ENCODE measurements at regions not wholly inside any gene's neighbourhood (a gene's known extent, or its start where the extent isn't known, plus 50 kb on each side); places are given as distances from the start of the nearest gene placed in this dataset.

DNA sequence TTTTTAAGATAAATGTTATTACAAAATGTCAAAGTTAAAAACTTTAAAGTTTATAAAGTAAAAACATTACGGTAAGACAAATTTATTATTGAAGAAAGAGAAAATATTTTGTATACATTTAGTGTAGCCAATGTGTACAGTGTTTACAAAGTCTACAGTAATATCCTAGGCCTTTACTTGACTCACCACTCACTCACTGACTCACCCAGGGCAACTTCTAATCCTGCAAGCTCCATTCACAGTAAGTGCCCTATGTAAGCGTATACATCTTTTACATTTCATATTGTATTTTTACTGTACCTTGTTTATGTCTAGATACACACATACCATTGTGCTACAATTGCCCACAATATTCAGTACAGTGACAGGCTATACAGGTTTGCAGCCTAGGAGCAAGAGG is 448.2 kb downstream of the KCTD12 start:
- Mint-ChIP-seq H3K9me3 (no peaks in the 10 kb centered on the region), H3K36me3 (ENCODE audit: low read depth) (no peaks in the 10 kb centered on the region), H3K27ac (no peak overlapping the region), H3K27me3 (ENCODE audit: low read depth) (no peaks in the 10 kb centered on the region), H3K4me1 (ENCODE audit: low read depth) (no peaks in the 10 kb centered on the region), H3K4me3 (no peak overlapping the region)
- no peak for DNase-seq (ENCODE audit: low spot score)

DNA sequence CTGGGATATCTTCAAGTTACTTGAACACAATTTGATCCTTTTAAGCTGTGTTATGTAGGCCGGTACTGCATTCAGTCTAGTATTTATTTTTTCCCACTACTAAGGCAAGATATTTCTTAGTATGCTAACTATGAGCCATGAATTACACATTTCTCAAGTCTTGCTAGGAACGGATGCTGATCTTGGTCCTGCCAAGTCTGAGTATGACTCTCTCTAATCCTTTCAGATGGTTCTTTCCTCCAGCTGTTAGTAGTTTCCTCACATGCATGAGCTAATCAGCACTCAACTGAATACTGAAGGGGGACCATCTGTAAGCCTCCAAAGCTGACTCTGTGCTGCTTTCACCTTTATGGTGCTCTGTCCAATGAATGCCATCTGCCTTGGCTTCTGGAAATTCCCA is 460.3 kb downstream of the KCTD12 start:
- Mint-ChIP-seq H3K27me3 (ENCODE audit: low read depth) (no peaks in the 10 kb centered on the region), H3K36me3 (ENCODE audit: low read depth) (no peaks in the 10 kb centered on the region), H3K4me3 (no peak overlapping the region), H3K9me3 (no peaks in the 10 kb centered on the region), H3K4me1 (ENCODE audit: low read depth) (no peaks in the 10 kb centered on the region), H3K27ac (no peak overlapping the region)
- DNase-seq (ENCODE audit: low spot score): no peak

DNA sequence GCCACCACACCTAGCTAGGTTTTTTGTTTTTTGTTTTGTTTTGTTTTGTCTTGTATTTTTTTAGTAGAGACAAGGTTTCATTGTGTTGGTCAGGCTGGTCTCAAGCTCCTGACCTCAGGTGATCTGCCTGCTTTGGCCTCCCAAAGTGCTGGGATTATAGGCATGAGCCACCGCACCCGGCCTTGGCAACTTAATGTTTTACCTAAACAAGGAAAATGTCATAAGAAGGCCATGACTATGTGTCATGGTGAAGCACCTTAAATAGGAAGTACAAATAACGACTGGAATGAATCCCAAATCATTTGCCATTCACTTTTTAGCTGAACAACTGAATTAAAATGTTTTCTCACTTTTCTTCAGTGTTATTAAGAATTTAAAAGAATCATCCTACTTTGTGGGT is 465.2 kb downstream of the KCTD12 start:
- Mint-ChIP-seq H3K4me3 (no peak overlapping the region), H3K4me1 (ENCODE audit: low read depth) (no peaks in the 10 kb centered on the region), H3K36me3 (ENCODE audit: low read depth) (no peaks in the 10 kb centered on the region), H3K27ac (no peak overlapping the region), H3K27me3 (ENCODE audit: low read depth) (no peaks in the 10 kb centered on the region), H3K9me3 (no peaks in the 10 kb centered on the region)
- DNase-seq (ENCODE audit: low spot score): no peak

DNA sequence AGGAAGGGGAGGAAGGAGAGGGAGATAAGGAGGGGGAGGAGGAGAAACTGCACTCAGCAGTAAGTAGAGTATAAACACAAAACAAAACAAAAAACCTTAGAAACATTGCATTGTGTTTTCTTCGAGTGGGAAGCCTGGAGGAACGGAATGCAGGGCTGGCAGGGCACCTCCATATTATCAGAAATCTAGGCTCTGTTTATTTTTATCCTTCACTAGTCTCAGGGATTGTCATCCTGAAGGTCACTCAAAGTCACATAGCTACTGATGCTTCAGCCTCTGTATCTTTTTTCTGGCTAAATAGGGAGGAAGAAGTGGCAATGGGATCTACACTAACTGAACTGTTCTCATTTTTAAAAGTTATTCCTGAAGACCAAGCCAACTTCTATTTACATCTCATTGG is 467.8 kb downstream of the KCTD12 start:
- no peaks in the 10 kb centered on the region for H3K36me3 Mint-ChIP-seq (ENCODE audit: low read depth)
- no peaks in the 10 kb centered on the region for H3K4me1 Mint-ChIP-seq (ENCODE audit: low read depth)

DNA sequence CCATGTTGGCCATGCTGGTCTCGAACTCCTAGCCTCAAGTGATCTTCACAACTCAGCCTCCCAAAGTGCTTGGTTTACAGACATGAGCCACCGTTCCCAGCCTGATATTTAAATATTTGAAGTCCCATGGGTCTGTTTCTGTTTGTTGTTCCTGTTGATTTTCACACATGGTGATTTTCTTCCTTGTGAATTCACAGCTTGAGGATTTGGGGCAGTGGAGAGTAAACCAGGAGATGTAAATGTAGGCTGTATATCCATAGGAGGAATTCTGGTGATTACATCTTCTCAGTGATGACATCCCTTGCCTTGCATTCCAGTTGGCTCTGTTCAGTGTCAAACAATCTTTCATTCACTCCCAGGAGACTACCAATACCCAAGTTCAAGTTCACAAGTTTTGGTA is 471.9 kb downstream of the KCTD12 start:
- Mint-ChIP-seq H3K27ac (no peak overlapping the region), H3K4me1 (ENCODE audit: low read depth) (peaks cover 2% of the 10 kb centered on the region), H3K9me3 (no peaks in the 10 kb centered on the region), H3K4me3 (no peak overlapping the region), H3K27me3 (ENCODE audit: low read depth) (no peaks in the 10 kb centered on the region), H3K36me3 (ENCODE audit: low read depth) (no peaks in the 10 kb centered on the region)
- no peak for DNase-seq (ENCODE audit: low spot score)

More for the DNA sequence above, 467.8 kb downstream of the KCTD12 start:
- DNase-seq (ENCODE audit: low spot score): no peak
- no peaks in the 10 kb centered on the region for H3K27me3 Mint-ChIP-seq (ENCODE audit: low read depth)
- no peaks in the 10 kb centered on the region for H3K9me3 Mint-ChIP-seq
- no peak overlapping the region for H3K4me3 Mint-ChIP-seq
- H3K27ac Mint-ChIP-seq: no peak overlapping the region

DNA sequence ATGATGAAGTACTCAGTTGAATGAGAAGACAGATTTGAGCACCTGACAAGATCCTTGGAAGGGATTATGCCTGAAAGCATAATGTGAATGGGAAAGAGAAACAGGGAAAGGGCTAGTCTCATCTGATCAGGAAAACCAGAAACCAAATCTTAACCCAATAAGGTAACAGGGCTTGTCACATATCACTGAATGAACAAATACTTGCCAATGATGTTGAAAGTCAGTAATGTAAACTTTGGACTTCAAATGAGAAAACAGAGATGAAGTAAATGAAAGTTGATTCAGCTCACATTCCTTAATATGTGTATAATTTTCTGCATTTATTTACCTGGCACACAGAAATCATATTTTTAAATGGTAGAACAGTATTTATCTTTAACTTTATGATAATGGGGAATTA is 480.0 kb downstream of the KCTD12 start:
- DNase-seq (ENCODE audit: low spot score): no peak
- H3K36me3 Mint-ChIP-seq (ENCODE audit: low read depth): no peaks in the 10 kb centered on the region
- H3K27ac Mint-ChIP-seq: no peak overlapping the region
- no peaks in the 10 kb centered on the region for H3K9me3 Mint-ChIP-seq
- H3K4me3 Mint-ChIP-seq: no peak overlapping the region
- H3K27me3 Mint-ChIP-seq (ENCODE audit: low read depth): peaks cover 2% of the 10 kb centered on the region
- peaks cover 2% of the 10 kb centered on the region for H3K4me1 Mint-ChIP-seq (ENCODE audit: low read depth)

DNA sequence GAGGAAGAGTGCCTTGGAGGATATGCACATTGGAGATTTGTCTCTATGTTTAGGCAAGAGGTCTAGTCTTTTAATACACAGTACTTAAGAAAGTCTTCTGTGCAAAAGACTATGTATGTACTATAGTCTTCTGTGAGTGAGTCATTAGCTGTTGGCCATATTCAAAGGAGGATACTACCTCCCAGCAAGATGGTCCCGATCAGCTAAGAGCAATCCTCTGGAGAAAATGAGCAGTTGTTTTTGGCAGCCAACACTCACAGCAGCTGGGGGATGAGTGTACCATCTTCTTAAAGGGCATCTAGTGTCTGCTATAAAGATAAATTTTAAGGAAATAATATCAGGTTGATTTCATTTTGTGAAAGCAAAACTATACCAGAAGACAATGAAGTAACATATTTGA is 487.8 kb downstream of the KCTD12 start:
- peaks cover 12% of the 10 kb centered on the region for H3K4me1 Mint-ChIP-seq (ENCODE audit: low read depth)
- no peaks in the 10 kb centered on the region for H3K36me3 Mint-ChIP-seq (ENCODE audit: low read depth)
- H3K9me3 Mint-ChIP-seq: no peaks in the 10 kb centered on the region
- DNase-seq (ENCODE audit: low spot score): no peak
- no peak overlapping the region for H3K4me3 Mint-ChIP-seq
- H3K27ac Mint-ChIP-seq: no peak overlapping the region
- no peaks in the 10 kb centered on the region for H3K27me3 Mint-ChIP-seq (ENCODE audit: low read depth)

DNA sequence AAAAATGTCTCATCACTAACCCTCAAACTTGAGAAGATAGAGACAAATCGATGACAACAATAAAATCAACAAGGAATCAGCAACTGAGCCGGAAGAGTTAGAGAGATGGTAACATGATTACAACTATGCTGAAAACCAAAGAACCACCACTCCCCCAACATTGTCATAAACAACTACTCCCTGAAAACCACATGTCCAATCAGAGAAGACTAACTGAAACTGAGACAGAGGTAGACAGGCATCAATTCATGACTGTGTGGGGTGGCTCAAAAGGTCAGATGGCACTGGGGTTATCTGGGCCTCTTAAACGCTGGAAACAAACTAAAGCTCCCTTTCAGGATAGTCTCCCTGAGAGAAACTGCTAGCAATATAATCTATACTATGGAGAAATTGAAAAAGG is 488.8 kb downstream of the KCTD12 start:
- Mint-ChIP-seq H3K4me1 (ENCODE audit: low read depth) (peaks cover 12% of the 10 kb centered on the region), H3K36me3 (ENCODE audit: low read depth) (no peaks in the 10 kb centered on the region), H3K9me3 (no peaks in the 10 kb centered on the region), H3K27me3 (ENCODE audit: low read depth) (no peaks in the 10 kb centered on the region), H3K27ac (peak overlapping the region; percentile 86), H3K4me3 (peak overlapping the region; percentile 51)
- peak; percentile 34 for DNase-seq (ENCODE audit: low spot score)

DNA sequence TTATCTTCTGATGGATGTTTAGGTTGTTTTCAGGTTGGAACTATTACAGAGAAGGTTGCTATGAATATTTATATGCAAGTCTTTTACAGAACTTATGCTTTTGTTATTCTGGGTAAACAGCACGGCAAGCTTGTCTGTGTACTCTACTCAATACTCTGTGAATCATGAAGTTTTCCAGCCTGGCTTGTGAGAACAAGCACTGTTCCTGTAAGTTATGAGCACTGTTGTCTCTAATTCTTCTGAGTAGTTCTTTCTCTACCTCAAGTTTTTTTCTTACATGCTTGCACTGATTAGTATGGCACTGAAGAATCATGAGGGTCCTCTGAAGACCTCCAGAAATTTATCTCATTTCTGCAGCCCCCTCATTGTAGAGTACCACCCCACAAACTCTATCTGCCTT is 496.9 kb downstream of the KCTD12 start:
- Mint-ChIP-seq H3K27me3 (ENCODE audit: low read depth) (peaks cover 6% of the 10 kb centered on the region), H3K9me3 (no peaks in the 10 kb centered on the region), H3K36me3 (ENCODE audit: low read depth) (no peaks in the 10 kb centered on the region), H3K4me3 (no peak overlapping the region), H3K27ac (no peak overlapping the region), H3K4me1 (ENCODE audit: low read depth) (no peaks in the 10 kb centered on the region)
- DNase-seq (ENCODE audit: low spot score): no peak

DNA sequence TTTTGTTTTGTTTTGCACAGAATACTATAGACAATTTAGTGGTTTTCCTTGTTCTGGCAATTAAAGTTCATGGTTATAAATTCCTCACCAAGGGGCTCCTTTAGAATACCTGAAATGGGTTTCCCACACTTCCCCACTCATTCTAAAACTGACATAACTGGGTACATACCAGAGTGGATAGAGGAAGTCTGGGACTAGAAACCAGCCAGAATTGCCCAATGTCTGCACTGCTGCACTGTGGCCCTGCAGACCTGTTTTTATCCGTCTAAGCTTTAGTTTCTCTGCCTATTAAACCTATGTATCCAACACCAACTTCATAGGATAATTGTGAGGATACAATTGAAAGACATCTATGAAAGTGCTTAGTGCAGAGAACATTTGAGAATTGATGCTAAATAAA is 498.6 kb downstream of the KCTD12 start:
- H3K27me3 Mint-ChIP-seq (ENCODE audit: low read depth): peaks cover 6% of the 10 kb centered on the region
- H3K36me3 Mint-ChIP-seq (ENCODE audit: low read depth): no peaks in the 10 kb centered on the region
- H3K4me1 Mint-ChIP-seq (ENCODE audit: low read depth): no peaks in the 10 kb centered on the region
- H3K27ac Mint-ChIP-seq: no peak overlapping the region
- H3K9me3 Mint-ChIP-seq: no peaks in the 10 kb centered on the region
- no peak for DNase-seq (ENCODE audit: low spot score)
- no peak overlapping the region for H3K4me3 Mint-ChIP-seq

DNA sequence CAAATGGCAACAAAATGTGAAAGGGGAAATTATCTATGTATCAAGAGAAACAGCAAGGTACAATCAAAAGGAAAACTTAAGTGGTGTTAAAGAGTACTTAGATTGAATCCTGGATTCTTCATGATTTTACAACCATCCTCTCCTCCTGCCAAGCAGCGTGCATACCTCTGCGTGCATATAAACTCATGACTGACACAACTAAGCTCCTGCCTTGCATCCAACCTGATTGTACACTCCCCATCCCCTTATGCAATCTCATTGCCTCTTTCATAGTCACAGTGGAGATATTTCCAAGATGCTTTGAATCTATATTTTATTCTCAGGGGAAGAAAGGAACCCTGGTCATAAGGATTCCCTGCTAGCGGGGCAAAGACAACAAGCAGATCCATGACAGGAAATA is 499.9 kb downstream of the KCTD12 start:
- DNase-seq (ENCODE audit: low spot score): no peak
- peaks cover 4% of the 10 kb centered on the region for H3K27me3 Mint-ChIP-seq (ENCODE audit: low read depth)
- no peaks in the 10 kb centered on the region for H3K36me3 Mint-ChIP-seq (ENCODE audit: low read depth)
- no peaks in the 10 kb centered on the region for H3K9me3 Mint-ChIP-seq
- no peak overlapping the region for H3K27ac Mint-ChIP-seq
- no peaks in the 10 kb centered on the region for H3K4me1 Mint-ChIP-seq (ENCODE audit: low read depth)
- no peak overlapping the region for H3K4me3 Mint-ChIP-seq

DNA sequence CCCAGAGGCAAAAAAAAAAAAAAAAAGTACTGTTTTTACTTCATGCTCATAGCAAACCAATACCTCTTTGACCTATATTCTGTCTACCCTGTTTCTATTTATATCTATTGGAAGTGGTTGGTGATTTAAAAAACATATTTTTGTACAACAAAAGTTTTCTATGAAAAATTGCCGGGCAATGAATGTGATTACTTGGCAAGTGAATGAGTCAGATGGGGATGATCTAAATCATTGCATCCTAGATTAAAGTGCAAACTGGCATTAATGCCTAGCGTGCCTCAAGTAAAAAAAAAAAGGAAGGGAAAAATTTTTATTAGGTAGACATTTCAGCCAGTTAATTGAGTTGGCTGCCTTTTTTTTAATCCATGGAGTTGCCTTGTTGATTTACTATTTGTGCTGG is 500.6 kb downstream of the KCTD12 start:
- Mint-ChIP-seq H3K4me3 (no peak overlapping the region), H3K4me1 (ENCODE audit: low read depth) (no peaks in the 10 kb centered on the region), H3K36me3 (ENCODE audit: low read depth) (no peaks in the 10 kb centered on the region), H3K9me3 (no peaks in the 10 kb centered on the region), H3K27me3 (ENCODE audit: low read depth) (peaks cover 4% of the 10 kb centered on the region), H3K27ac (no peak overlapping the region)
- no peak for DNase-seq (ENCODE audit: low spot score)

DNA sequence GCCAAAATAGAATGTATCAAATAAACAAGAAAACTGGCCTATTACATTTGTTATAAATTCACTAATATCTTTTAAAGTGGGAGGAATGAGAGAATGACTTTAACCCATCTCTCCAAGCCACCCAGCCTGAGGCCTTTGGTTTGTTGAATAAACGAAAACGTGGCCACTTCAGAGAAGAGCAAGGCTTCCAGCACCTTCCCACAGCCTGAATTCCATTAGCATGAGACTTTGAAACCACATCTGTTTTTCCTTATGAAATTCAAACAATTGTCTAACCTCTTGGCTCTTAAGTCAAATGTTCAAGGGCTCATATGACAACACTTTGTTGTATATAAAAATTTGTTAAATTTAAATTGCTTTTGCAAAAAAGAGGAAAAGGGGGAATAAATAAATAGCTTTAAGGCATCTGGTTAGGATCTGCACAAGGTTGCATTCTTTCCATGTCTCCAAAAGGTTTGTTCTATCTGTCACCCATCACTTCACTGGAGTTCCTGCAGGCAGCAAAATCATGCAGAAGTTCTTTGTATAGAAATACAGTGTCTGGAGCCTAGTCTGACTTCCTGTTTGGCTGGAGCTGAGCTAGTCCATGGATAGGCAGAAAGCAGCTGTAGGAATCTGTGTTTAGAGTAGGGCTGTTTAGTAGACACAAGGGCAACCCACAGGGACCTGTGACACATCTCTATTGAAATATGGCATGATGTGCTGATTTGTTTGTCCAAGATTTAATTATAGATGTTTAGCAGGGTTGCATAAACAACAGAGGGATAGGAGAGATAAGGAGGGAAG is 502.3 kb downstream of the KCTD12 start:
- Mint-ChIP-seq H3K9me3 (no peaks in the 10 kb centered on the region), H3K27ac (no peak overlapping the region), H3K36me3 (ENCODE audit: low read depth) (no peaks in the 10 kb centered on the region), H3K4me3 (no peak overlapping the region), H3K27me3 (ENCODE audit: low read depth) (no peaks in the 10 kb centered on the region), H3K4me1 (ENCODE audit: low read depth) (no peaks in the 10 kb centered on the region)
- DNase-seq (ENCODE audit: low spot score): no peak

DNA sequence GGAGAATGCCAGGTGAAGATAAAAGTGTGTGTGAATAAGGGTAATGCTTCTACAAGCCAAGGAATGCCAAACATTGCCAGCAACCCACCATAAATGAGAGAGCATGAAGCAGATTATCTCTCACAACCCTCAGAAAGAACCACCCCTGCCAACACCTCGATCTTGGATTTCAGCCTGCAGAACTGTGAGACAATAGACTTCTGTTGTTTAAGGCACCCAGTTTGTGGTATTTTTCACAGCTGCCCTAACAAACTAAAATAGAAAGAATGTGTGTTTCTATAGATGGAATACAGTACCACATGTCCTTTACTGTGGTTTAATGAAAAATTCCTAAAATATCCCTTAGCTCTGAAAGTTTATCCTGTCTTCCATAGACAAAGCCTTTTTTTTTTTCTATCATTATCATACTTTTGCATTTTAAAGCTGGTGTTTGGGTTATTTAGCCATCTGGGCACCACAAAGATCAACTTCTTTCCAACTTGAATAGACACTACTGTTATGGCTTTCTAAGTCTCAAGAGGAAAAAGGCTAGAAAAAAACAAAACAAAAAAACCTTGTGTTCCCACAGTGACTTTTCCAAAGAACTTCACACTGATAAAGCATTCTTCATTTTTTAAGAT is 505.6 kb downstream of the KCTD12 start:
- no peaks in the 10 kb centered on the region for H3K4me1 Mint-ChIP-seq (ENCODE audit: low read depth)
- H3K9me3 Mint-ChIP-seq: no peaks in the 10 kb centered on the region
- DNase-seq (ENCODE audit: low spot score): no peak
- H3K4me3 Mint-ChIP-seq: no peak overlapping the region
- H3K27ac Mint-ChIP-seq: no peak overlapping the region
- H3K27me3 Mint-ChIP-seq (ENCODE audit: low read depth): no peaks in the 10 kb centered on the region
- no peaks in the 10 kb centered on the region for H3K36me3 Mint-ChIP-seq (ENCODE audit: low read depth)
